Neuronal stem cell (in vitro differentiated cells): ENCODE measurements at regions not wholly inside any gene's neighbourhood (a gene's known extent, or its start where the extent isn't known, plus 50 kb on each side); places are given as distances from the start of the nearest gene placed in this dataset.

Experiments used
- DNase-seq: peaks from one replicate; pipeline ENCODE4 v3.0.0-alpha.2; 2013; ENCODE audit warnings: low spot score
- H2AFZ ChIP-seq: one replicate; pipeline ENCODE4 v1.6.1; 2013; ENCODE audit warnings: mild to moderate bottlenecking, low read length, inconsistent platforms
- H2AK5ac ChIP-seq: 2 replicates; pipeline ENCODE4 v1.6.1; 2013; ENCODE audit warnings: low read depth, mild to moderate bottlenecking, inconsistent platforms, low read length, moderate library complexity, mixed read lengths
- H2BK120ac ChIP-seq: 2 replicates; pipeline ENCODE4 v1.6.1; 2013; ENCODE audit warnings: low read depth, mild to moderate bottlenecking, inconsistent platforms, low read length, moderate library complexity, mixed read lengths
- H2BK12ac ChIP-seq: one replicate; pipeline ENCODE4 v1.6.1; 2013; ENCODE audit warnings: low read length, inconsistent platforms
- H2BK15ac ChIP-seq: 2 replicates; pipeline ENCODE4 v1.6.1; 2013; ENCODE audit warnings: mild to moderate bottlenecking, low read length, inconsistent platforms, mixed read lengths
- H2BK5ac ChIP-seq: one replicate; pipeline ENCODE4 v1.6.1; 2013; ENCODE audit warnings: inconsistent platforms, mild to moderate bottlenecking, low read length, moderate library complexity
- H3K14ac ChIP-seq: one replicate; pipeline ENCODE4 v1.6.1; 2013; ENCODE audit warnings: low read length, inconsistent platforms
- H3K18ac ChIP-seq: 2 replicates; pipeline ENCODE4 v1.6.1; 2013; ENCODE audit warnings: low read length, inconsistent platforms
- H3K23ac ChIP-seq: 2 replicates; pipeline ENCODE4 v1.6.1; 2013; ENCODE audit warnings: low read depth, mild to moderate bottlenecking, mixed read lengths, low read length, inconsistent platforms; ENCODE audit not compliant: poor library complexity
- H3K27ac ChIP-seq: replicated peaks from 3 replicates; pipeline ENCODE4 v1.5.1; 2013; ENCODE audit warnings: low read length, inconsistent platforms
- H3K27me3 ChIP-seq, 3 experiments: 2 replicates each; pipeline ENCODE4 v1.6.1; 2013; ENCODE audit warnings: low read length in 3 of 3, mild to moderate bottlenecking in 2 of 3, inconsistent platforms in 1 of 3, low read depth in 1 of 3, mixed read lengths in 1 of 3, moderate library complexity in 1 of 3; ENCODE audit not compliant: control insufficient read depth in 3 of 3, insufficient read depth in 3 of 3
- H3K36me3 ChIP-seq, 2 donors: replicated peaks in 1 of 2; 2 replicates each; pipeline ENCODE4 v1.6.1; 2013; ENCODE audit warnings: low read length in 2 of 2; ENCODE audit not compliant: control insufficient read depth in 2 of 2, insufficient read depth in 2 of 2
- H3K4ac ChIP-seq: 2 replicates; pipeline ENCODE4 v1.6.1; 2013; ENCODE audit warnings: inconsistent platforms, mild to moderate bottlenecking, low read length, moderate library complexity
- H3K4me1 ChIP-seq, 2 donors: 1 replicate in 1 of 2; 2 replicates in 1 of 2; pipeline ENCODE4 v1.6.1; 2013; ENCODE audit warnings: low read length in 2 of 2, low read depth in 1 of 2; ENCODE audit not compliant: control insufficient read depth in 2 of 2, insufficient read depth in 1 of 2
- H3K4me2 ChIP-seq: one replicate; pipeline ENCODE4 v1.6.1; 2013; ENCODE audit warnings: mild to moderate bottlenecking, low read length, inconsistent platforms; ENCODE audit not compliant: insufficient read depth, poor library complexity, severe bottlenecking
- H3K4me3 ChIP-seq, 2 donors: 2 replicates each; pipeline ENCODE4 v1.5.1; 2013; ENCODE audit warnings: low read length in 2 of 2, mild to moderate bottlenecking in 2 of 2, inconsistent platforms in 1 of 2, moderate library complexity in 1 of 2
- H3K79me1 ChIP-seq: one replicate; pipeline ENCODE4 v1.6.1; 2013; ENCODE audit warnings: low read depth, mild to moderate bottlenecking, inconsistent platforms, low read length, moderate library complexity
- H3K9ac ChIP-seq: one replicate; pipeline ENCODE4 v1.6.1; 2013; ENCODE audit warnings: mild to moderate bottlenecking, low read depth, low read length, inconsistent platforms; ENCODE audit not compliant: poor library complexity
- H3K9me3 ChIP-seq, 2 donors: replicated peaks in 1 of 2; 2 replicates each; pipeline versions ENCODE3 to v1.6.1; 2013; ENCODE audit warnings: low read length in 2 of 2, mild to moderate bottlenecking in 2 of 2, inconsistent platforms in 1 of 2, low read depth in 1 of 2, mixed read lengths in 1 of 2, moderate library complexity in 1 of 2; ENCODE audit not compliant: control insufficient read depth in 2 of 2, insufficient read depth in 1 of 2
- H4K8ac ChIP-seq: one replicate; pipeline ENCODE4 v1.6.1; 2013; ENCODE audit warnings: low read depth, mild to moderate bottlenecking, inconsistent platforms, low read length, moderate library complexity
- H4K91ac ChIP-seq: one replicate; pipeline ENCODE4 v1.6.1; 2013; ENCODE audit warnings: low read length, low read depth, mild to moderate bottlenecking, inconsistent platforms; ENCODE audit not compliant: poor library complexity
- WGBS, 2 donors: extraction: QIAGEN DNeasy Blood & Tissue Kit; methylation state at CpG; one replicate each; pipeline ENCODE4 v1.1.7; 2013; ENCODE audit warnings: missing lambda C conversion rate in 2 of 2, mixed read lengths in 1 of 2; ENCODE audit not compliant: insufficient read length in 2 of 2, insufficient replicate concordance in 1 of 2; ENCODE audit errors: extremely low coverage in 2 of 2; 5-methylcytosine and 5-hydroxymethylcytosine counted together

GRCh38 chr10:106167946-106168345, 996.6 kb downstream of the SORCS1 start:
- Histone ChIP-seq H2BK15ac (no peak overlapping the region), H3K4me3 (no peak overlapping the region), H3K4ac (no peak overlapping the region), H2AFZ (no peak overlapping the region), H3K18ac (no peak overlapping the region), H3K36me3 (no peaks in the 10 kb centered on the region), H3K9ac (no peak overlapping the region), H2BK12ac (no peak overlapping the region), H2BK5ac (no peak overlapping the region), H3K9me3 (no peaks in the 10 kb centered on the region), H3K14ac (no peak overlapping the region), H3K23ac (no peak overlapping the region), H3K27ac (no peak overlapping the region), H3K4me1 (no peaks in the 10 kb centered on the region), H2BK120ac (no peak overlapping the region), H2AK5ac (no peak overlapping the region), H4K91ac (no peak overlapping the region), H3K4me2 (no peak overlapping the region), H4K8ac (no peak overlapping the region), H3K79me1 (no peaks in the 10 kb centered on the region), H3K27me3 (no peaks in the 10 kb centered on the region)
- no peak for DNase-seq
- WGBS, 2 donors: no CpG with 5 or more reads among the region's 2 CpGs

DNA sequence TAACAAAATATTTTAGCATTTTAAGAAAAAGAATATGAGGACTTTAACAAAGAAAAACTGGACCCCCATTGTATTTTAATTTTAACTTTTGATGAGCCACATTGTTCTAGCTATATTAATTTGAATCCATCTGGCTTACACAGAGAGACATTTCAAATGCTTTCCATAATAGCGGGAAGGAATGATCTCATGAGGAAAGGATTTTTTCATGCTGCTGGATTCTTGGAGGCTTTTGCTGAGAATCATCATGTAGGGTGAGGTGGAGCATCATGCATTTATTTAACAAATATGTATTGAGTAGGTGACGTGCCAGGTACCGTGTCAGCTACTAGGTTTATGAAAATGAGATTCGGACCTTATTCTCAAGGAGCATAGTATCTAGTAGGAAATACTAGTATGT, 1006.3 kb downstream of the SORCS1 start:
- Histone ChIP-seq H3K27me3 (no peaks in the 10 kb centered on the region), H2AFZ (no peak overlapping the region), H4K8ac (no peak overlapping the region), H3K4me1 (no peaks in the 10 kb centered on the region), H2BK15ac (no peak overlapping the region), H2BK12ac (no peak overlapping the region), H3K27ac (no peak overlapping the region), H3K79me1 (no peaks in the 10 kb centered on the region), H4K91ac (no peak overlapping the region), H3K4ac (no peak overlapping the region), H2BK5ac (no peak overlapping the region), H3K4me2 (no peak overlapping the region), H3K9ac (no peak overlapping the region), H3K14ac (no peak overlapping the region), H3K23ac (no peak overlapping the region), H2AK5ac (no peak overlapping the region), H3K9me3 (no peaks in the 10 kb centered on the region), H3K36me3 (no peaks in the 10 kb centered on the region), H2BK120ac (no peak overlapping the region), H3K18ac (no peak overlapping the region), H3K4me3 (no peak overlapping the region)
- no CpG with 5 or more reads among the region's 4 CpGs for WGBS, 2 donors
- no peak for DNase-seq

DNA sequence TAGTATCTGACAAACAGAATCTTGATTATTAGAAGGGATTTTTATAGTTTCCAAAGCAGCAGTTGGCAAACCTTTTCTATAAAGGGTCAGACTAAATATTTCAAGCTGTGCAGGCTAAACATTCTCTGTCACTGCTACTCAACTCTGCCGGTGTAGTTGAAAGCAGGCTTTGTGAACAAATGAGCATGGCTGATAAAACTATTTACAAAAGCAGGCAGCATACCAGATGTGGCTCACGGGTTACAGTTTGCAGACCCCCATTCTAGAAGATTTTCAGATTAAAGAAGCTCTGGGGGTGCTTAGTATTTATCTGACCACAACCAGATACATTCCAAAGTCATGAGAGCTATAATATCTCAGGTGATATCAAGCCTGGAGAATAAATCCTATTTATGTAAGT, 1017.5 kb downstream of the SORCS1 start:
- Histone ChIP-seq H3K27ac (no peak overlapping the region), H4K91ac (no peak overlapping the region), H2BK12ac (no peak overlapping the region), H3K4me2 (no peak overlapping the region), H4K8ac (no peak overlapping the region), H3K4me3 (no peak overlapping the region), H3K9ac (no peak overlapping the region), H3K36me3 (no peaks in the 10 kb centered on the region), H2BK120ac (no peak overlapping the region), H3K4me1 (peaks cover 0 to 15% of the 10 kb centered on the region in 2 donors), H3K23ac (no peak overlapping the region), H3K14ac (no peak overlapping the region), H3K9me3 (peaks cover 1 to 3% of the 10 kb centered on the region in 2 donors), H2BK5ac (no peak overlapping the region), H2BK15ac (no peak overlapping the region), H3K27me3 (no peaks in the 10 kb centered on the region), H2AFZ (peak overlapping the region; percentile 2), H3K4ac (no peak overlapping the region), H3K79me1 (no peaks in the 10 kb centered on the region), H3K18ac (no peak overlapping the region), H2AK5ac (no peak overlapping the region)
- DNase-seq: peak; percentile 14
- WGBS, 2 donors: no CpG with 5 or more reads among the region's 2 CpGs

DNA sequence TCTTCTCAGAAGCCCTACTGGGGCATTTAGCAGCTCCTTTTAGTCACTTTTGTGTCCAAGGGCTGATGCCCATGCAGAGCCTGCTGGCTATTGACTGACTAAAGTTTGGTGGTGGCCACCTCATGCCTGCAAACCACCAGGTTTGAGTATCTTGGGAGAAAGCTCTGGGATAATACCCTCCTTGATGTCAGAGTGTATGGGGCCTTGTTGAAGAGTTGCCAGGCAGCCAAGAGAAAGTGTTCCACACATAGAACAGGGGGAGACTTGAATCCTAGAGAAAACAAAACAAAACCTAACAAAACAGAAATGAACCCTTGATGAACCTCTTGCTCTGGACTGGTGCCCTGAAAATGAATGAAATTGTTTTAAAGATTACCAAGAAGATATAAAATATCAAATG, 1024.6 kb downstream of the SORCS1 start:
- Histone ChIP-seq H3K9ac (no peak overlapping the region), H3K36me3 (no peaks in the 10 kb centered on the region), H3K23ac (no peak overlapping the region), H3K4me3 (no peak overlapping the region), H3K14ac (no peak overlapping the region), H2BK120ac (no peak overlapping the region), H4K8ac (no peak overlapping the region), H2BK15ac (no peak overlapping the region), H3K18ac (no peak overlapping the region), H3K27ac (no peak overlapping the region), H3K4me2 (no peak overlapping the region), H2AK5ac (no peak overlapping the region), H3K79me1 (no peaks in the 10 kb centered on the region), H3K27me3 (no peaks in the 10 kb centered on the region), H2BK12ac (no peak overlapping the region), H2BK5ac (no peak overlapping the region), H4K91ac (no peak overlapping the region), H2AFZ (peak overlapping the region; percentile 67), H3K4me1 (peaks cover 0 to 8% of the 10 kb centered on the region in 2 donors), H3K9me3 (peaks cover 0 to 1% of the 10 kb centered on the region in 2 donors), H3K4ac (no peak overlapping the region)
- DNase-seq: no peak
